H1 (cell line): ENCODE measurements at regions not wholly inside any gene's neighbourhood (a gene's known extent, or its start where the extent isn't known, plus 50 kb on each side); places are given as distances from the start of the nearest gene placed in this dataset.

Experiments used
- CTCF ChIA-PET: fragments of 300-600 bp; sonication (Branson Sonifier 250); formaldehyde crosslinking; loops from one replicate; lab custom pipeline; 2021; ENCODE audit not compliant: partially characterized antibody; lab: Charles Lee
- POLR2A ChIA-PET: fragments of 300-600 bp; sonication (Branson Sonifier 250); formaldehyde crosslinking; loops from one replicate; lab custom pipeline; 2021; ENCODE audit warnings: inconsistent platforms; ENCODE audit not compliant: partially characterized antibody; lab: Charles Lee
- DNase-seq, 2 experiments: peaks; one replicate each; pipeline versions ENCODE4 v3.0.0 to v3.0.0-alpha.2; 2010 to 2022; ENCODE audit warnings: low spot score in 2 of 2, low read depth in 1 of 2, mixed read lengths in 1 of 2
- FAIRE-seq: peaks from 2 replicates; lab custom pipeline; 2011; peaks lifted over from hg19 to GRCh38; lab: Jason Lieb, UNC
- H2AFZ ChIP-seq: 2 replicates; pipeline ENCODE4 v1.8.1; 2012; ENCODE audit warnings: low read length, inconsistent platforms
- H2AK5ac ChIP-seq: 2 replicates; pipeline ENCODE4 v1.6.1; 2013; ENCODE audit warnings: low read depth, low read length
- H2BK120ac ChIP-seq: replicated peaks from 2 replicates; pipeline ENCODE3; 2013; ENCODE audit warnings: low read depth, low read length, inconsistent platforms
- H2BK12ac ChIP-seq: 2 replicates; pipeline ENCODE4 v1.6.1; 2013; ENCODE audit warnings: low read depth, low read length
- H2BK15ac ChIP-seq: 2 replicates; pipeline ENCODE4 v1.6.1; 2013; ENCODE audit warnings: low read length
- H2BK20ac ChIP-seq: 2 replicates; pipeline ENCODE4 v1.6.1; 2013; ENCODE audit warnings: low read length
- H2BK5ac ChIP-seq: 2 replicates; pipeline ENCODE4 v1.6.1; 2013; ENCODE audit warnings: low read depth, low read length
- H3K14ac ChIP-seq: 2 replicates; pipeline ENCODE4 v1.6.1; 2013; ENCODE audit warnings: inconsistent platforms; ENCODE audit not compliant: insufficient read length
- H3K18ac ChIP-seq: 2 replicates; pipeline ENCODE4 v1.6.1; 2013; ENCODE audit warnings: low read length; ENCODE audit errors: extremely low read depth
- H3K23ac ChIP-seq: 2 replicates; pipeline ENCODE4 v1.6.1; 2013; ENCODE audit warnings: inconsistent platforms; ENCODE audit not compliant: insufficient read length
- H3K23me2 ChIP-seq: 2 replicates; pipeline ENCODE4 v1.6.1; 2013; ENCODE audit warnings: low read depth, low read length
- H3K27ac ChIP-seq: 2 replicates; pipeline ENCODE4 v1.6.1; 2011; ENCODE audit warnings: low read depth, low read length, inconsistent platforms
- H3K27me3 ChIP-seq, 4 experiments: replicated peaks in 1 of 4; 1 replicate in 1 of 4; 2 replicates in 3 of 4; pipeline versions ENCODE4 v1.6.1 to v1.8.1; 2011 to 2013; ENCODE audit warnings: low read length in 3 of 4, mild to moderate bottlenecking in 3 of 4, inconsistent platforms in 2 of 4, mixed read lengths in 2 of 4, moderate library complexity in 1 of 4; ENCODE audit not compliant: control insufficient read depth in 3 of 4, insufficient read depth in 3 of 4; ENCODE audit errors: extremely low read depth in 1 of 4
- H3K36me3 ChIP-seq, 4 experiments: 2 replicates each; pipeline versions ENCODE4 v1.6.1 to v1.8.1; 2011 to 2013; ENCODE audit warnings: mild to moderate bottlenecking in 4 of 4, low read length in 3 of 4, moderate library complexity in 2 of 4, control low read depth in 1 of 4, inconsistent platforms in 1 of 4; ENCODE audit not compliant: insufficient read depth in 4 of 4, control insufficient read depth in 2 of 4
- H3K4ac ChIP-seq: replicated peaks from 2 replicates; pipeline ENCODE3; 2013; ENCODE audit warnings: low read length, low read depth, mixed read lengths, inconsistent platforms; ENCODE audit not compliant: insufficient read length
- H3K4me1 ChIP-seq, 4 experiments: replicated peaks in 1 of 4; 1 replicate in 1 of 4; 2 replicates in 3 of 4; pipeline versions ENCODE4 v1.6.1 to v1.8.1; 2011 to 2013; ENCODE audit warnings: low read length in 3 of 4, inconsistent platforms in 2 of 4, mixed read lengths in 1 of 4; ENCODE audit not compliant: insufficient read depth in 4 of 4, control insufficient read depth in 3 of 4
- H3K4me2 ChIP-seq, 2 experiments: 2 replicates each; pipeline versions ENCODE4 v1.6.1 to v1.8.1; 2011 to 2013; ENCODE audit warnings: low read depth in 2 of 2, low read length in 2 of 2, control low read depth in 1 of 2, inconsistent platforms in 1 of 2, mild to moderate bottlenecking in 1 of 2; ENCODE audit not compliant: insufficient read depth in 1 of 2
- H3K4me3 ChIP-seq, 4 experiments: fragments of 200-600, 300-600 bp in 1 of 4; sonication (generic), shearing (Covaris generic), sonication (Bioruptor Twin) in 1 of 4; 2 replicates each; pipeline versions ENCODE4 v1.5.1 to v1.8.1; 2011 to 2016; ENCODE audit warnings: low read length in 4 of 4, low read depth in 3 of 4, control low read depth in 2 of 4, inconsistent platforms in 2 of 4, mild to moderate bottlenecking in 2 of 4, mixed read lengths in 1 of 4, moderate library complexity in 1 of 4; ENCODE audit not compliant: insufficient read depth in 2 of 4; ENCODE audit errors: extremely low read depth in 1 of 4
- H3K56ac ChIP-seq: replicated peaks from 2 replicates; pipeline ENCODE3; 2013; ENCODE audit warnings: low read depth, mild to moderate bottlenecking, mixed read lengths, low read length, inconsistent platforms; ENCODE audit not compliant: insufficient read length
- H3K79me1 ChIP-seq: 2 replicates; pipeline ENCODE4 v1.6.1; 2013; ENCODE audit warnings: low read depth, low read length, control low read depth
- H3K79me2 ChIP-seq, 2 experiments: 2 replicates each; pipeline versions ENCODE4 v1.6.1 to v1.8.1; 2012 to 2013; ENCODE audit warnings: low read length in 2 of 2, mild to moderate bottlenecking in 2 of 2, inconsistent platforms in 1 of 2; ENCODE audit not compliant: insufficient read depth in 2 of 2, control insufficient read depth in 1 of 2
- H3K9ac ChIP-seq, 4 experiments: replicated peaks in 1 of 4; 1 replicate in 1 of 4; 2 replicates in 3 of 4; pipeline versions ENCODE4 v1.6.1 to v1.8.1; 2011 to 2013; ENCODE audit warnings: low read depth in 3 of 4, low read length in 3 of 4, control low read depth in 2 of 4, mild to moderate bottlenecking in 2 of 4, moderate library complexity in 2 of 4, inconsistent platforms in 1 of 4; ENCODE audit errors: extremely low read depth in 1 of 4
- H3K9me3 ChIP-seq, 2 experiments: 2 replicates each; pipeline versions ENCODE4 v1.6.1 to v1.8.1; 2012 to 2013; ENCODE audit warnings: mild to moderate bottlenecking in 2 of 2, moderate library complexity in 2 of 2, control low read depth in 1 of 2, inconsistent platforms in 1 of 2, low read depth in 1 of 2, low read length in 1 of 2, mixed read lengths in 1 of 2; ENCODE audit not compliant: insufficient read depth in 2 of 2
- H4K20me1 ChIP-seq, 2 experiments: replicated peaks in 1 of 2; 2 replicates each; pipeline versions ENCODE3 to v1.8.1; 2011 to 2013; ENCODE audit warnings: inconsistent platforms in 2 of 2, low read length in 2 of 2, mild to moderate bottlenecking in 1 of 2; ENCODE audit not compliant: insufficient read depth in 2 of 2, control insufficient read depth in 1 of 2
- H4K5ac ChIP-seq: 2 replicates; pipeline ENCODE4 v1.6.1; 2013; ENCODE audit warnings: low read length, low read depth, mixed read lengths, inconsistent platforms; ENCODE audit not compliant: insufficient read length
- H4K8ac ChIP-seq: 2 replicates; pipeline ENCODE4 v1.8.0; 2013; ENCODE audit warnings: mild to moderate bottlenecking, moderate library complexity, low read length, inconsistent platforms; ENCODE audit not compliant: insufficient read depth; ENCODE audit errors: extremely low read depth
- H4K91ac ChIP-seq: replicated peaks from 2 replicates; pipeline ENCODE3; 2013; ENCODE audit warnings: low read length, mixed read lengths, inconsistent platforms; ENCODE audit not compliant: insufficient read length
- NANOG ChIP-seq: IDR thresholded peaks from 2 replicates; pipeline ENCODE4 v1.6.1; 2011; ENCODE audit warnings: low read length, low read depth, mild to moderate bottlenecking, inconsistent platforms; ENCODE audit not compliant: insufficient read depth, poor library complexity, severe bottlenecking
- POLR2AphosphoS5 ChIP-seq: IDR thresholded peaks from 2 replicates; pipeline ENCODE4 v1.6.1; 2011; ENCODE audit warnings: low read depth, low read length
- POU5F1 ChIP-seq: IDR thresholded peaks from 2 replicates; pipeline ENCODE4 v1.6.1; 2011; ENCODE audit warnings: low read depth, mild to moderate bottlenecking, low read length, moderate library complexity
- SIX5 ChIP-seq: IDR thresholded peaks from 2 replicates; pipeline ENCODE4 v1.6.1; 2011; ENCODE audit warnings: mild to moderate bottlenecking, low read depth, low read length
- WGBS, 2 experiments: shearing (Covaris generic) in 1 of 2; methylation state at CpG; one replicate each; pipeline versions ENCODE4 v1.1.6 to v1.1.7; 2013 to 2015; ENCODE audit warnings: low lambda C conversion rate in 2 of 2, mixed read lengths in 2 of 2, inconsistent platforms in 1 of 2, low coverage in 1 of 2, missing lambda C conversion rate in 1 of 2; ENCODE audit not compliant: insufficient replicate concordance in 2 of 2, insufficient coverage in 1 of 2, insufficient read length in 1 of 2; ENCODE audit errors: extremely low coverage in 1 of 2, missing lambda C conversion rate in 1 of 2; 5-methylcytosine and 5-hydroxymethylcytosine counted together

DNA sequence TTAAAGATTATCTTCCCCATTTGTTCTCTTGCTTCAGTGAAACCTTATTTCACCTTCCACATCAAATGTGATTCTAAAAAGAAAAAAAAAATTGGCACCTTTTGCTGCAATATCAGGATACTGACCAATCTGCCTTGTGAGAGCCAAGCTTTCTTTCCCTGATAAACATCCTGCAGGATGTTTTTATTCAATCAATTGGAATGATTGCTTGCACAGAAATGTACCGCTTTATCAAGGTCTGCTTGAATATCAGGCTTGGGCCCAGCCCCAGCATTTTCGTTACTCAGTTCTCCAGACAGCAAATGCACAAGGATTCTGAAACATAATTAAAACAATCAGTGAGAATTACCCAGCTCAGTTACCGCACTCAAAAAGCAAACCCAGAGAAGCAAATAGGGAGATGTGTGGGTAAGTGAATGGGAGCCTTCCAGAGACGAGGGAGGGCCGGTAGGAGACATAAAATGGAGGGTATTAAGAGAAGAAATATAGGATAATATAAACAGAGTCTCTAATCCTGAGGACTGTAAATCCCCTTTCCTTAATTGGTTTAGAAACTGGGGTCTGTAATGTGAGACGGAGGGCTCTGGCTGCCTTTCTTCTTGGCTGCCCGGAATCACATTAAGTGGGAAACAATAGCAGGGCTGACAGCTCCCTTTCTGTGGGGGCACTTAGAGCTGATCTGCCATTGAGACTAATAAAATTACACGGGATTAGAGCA, 291.8 kb downstream of the ICOS start:
- H3K9me3 ChIP-seq: no peaks in the 10 kb centered on the region
- POLR2A ChIA-PET: no interaction called here

More for the DNA sequence above, 291.8 kb downstream of the ICOS start:
- no peak overlapping the region for H3K27ac ChIP-seq
- WGBS, 2 experiments: 53% methylated on average over 8 of the region's 8 CpGs; no CpG with 5 or more reads in 1 of the 2 experiments
- no peak overlapping the region for H2BK20ac ChIP-seq
- H3K14ac ChIP-seq: no peak overlapping the region
- H3K4ac ChIP-seq: no peak overlapping the region
- no peak overlapping the region for H2BK12ac ChIP-seq
- H2BK120ac ChIP-seq: no peak overlapping the region
- no peaks in the 10 kb centered on the region for H3K23me2 ChIP-seq
- H3K23ac ChIP-seq: no peak overlapping the region
- H3K9ac ChIP-seq: no peak overlapping the region
- H4K8ac ChIP-seq: no peak overlapping the region
- CTCF ChIA-PET: interaction anchor here (0.5 to 1.4 kb wide), 5 partner anchors 12 to 92 kb away, joined by 3 to 9 read pairs (median 4); no protein-coding TSS in a partner anchor
- H2BK5ac ChIP-seq: no peak overlapping the region
- H3K4me1 ChIP-seq: peaks cover 0 to 6% (median 0%) of the 10 kb centered on the region in 4 experiments; a peak in 1 of 7 replicates
- H4K91ac ChIP-seq: no peak overlapping the region
- H3K18ac ChIP-seq: no peak overlapping the region
- peaks cover 1 to 36% (median 30%) of the 10 kb centered on the region in 4 experiments for H3K27me3 ChIP-seq
- H2BK15ac ChIP-seq: no peak overlapping the region
- no peak overlapping the region for H3K4me3 ChIP-seq
- no peak overlapping the region for H4K5ac ChIP-seq
- no peak overlapping the region for H2AK5ac ChIP-seq
- peak in 1 of 2 experiments; percentile 9 for DNase-seq
- FAIRE-seq: peak; percentile 45
- no peak overlapping the region for H3K56ac ChIP-seq
- no peaks in the 10 kb centered on the region for H3K79me2 ChIP-seq
- H3K79me1 ChIP-seq: no peaks in the 10 kb centered on the region
- no peak overlapping the region for H2AFZ ChIP-seq
- H4K20me1 ChIP-seq: no peaks in the 10 kb centered on the region
- no peaks in the 10 kb centered on the region for H3K36me3 ChIP-seq
- no peak overlapping the region for H3K4me2 ChIP-seq
- TF ChIP-seq NANOG (peak; percentile 90), POU5F1 (no peak), POLR2AphosphoS5 (peak; percentile 53; the same call in 1 of the 2 replicates), SIX5 (no peak)
